GM23338 (cell line): ENCODE measurements at regions not wholly inside any gene's neighbourhood (a gene's known extent, or its start where the extent isn't known, plus 50 kb on each side); places are given as distances from the start of the nearest gene placed in this dataset.

Experiments
- ATAC-seq: fragments of 200-7000 bp; cut with Tn5 transposase; 3 replicates; pipeline ENCODE4 v1.9.1; 2020
- DNase-seq: peaks from one replicate; pipeline ENCODE4 v3.0.0-alpha.2; 2015; ENCODE audit warnings: low spot score
- H2AFZ ChIP-seq: fragments of 200-600 bp; sonication (generic); 2 replicates; pipeline ENCODE4 v1.8.0; 2016; ENCODE audit warnings: antibody characterized with exemption, mild to moderate bottlenecking, moderate library complexity
- H3F3A ChIP-seq: fragments of 200-600 bp; sonication (generic); replicated peaks from 2 replicates; pipeline ENCODE4 v1.8.0; 2017; ENCODE audit warnings: antibody characterized with exemption, mixed run types, low read depth
- H3K27ac ChIP-seq: fragments of 200-600 bp; sonication (generic); 2 replicates; pipeline ENCODE4 v1.6.1; 2016; ENCODE audit warnings: low read depth
- H3K27me3 ChIP-seq: fragments of 200-600 bp; sonication (generic); 2 replicates; pipeline ENCODE4 v1.8.0; 2016; ENCODE audit warnings: mild to moderate bottlenecking, mixed run types, moderate library complexity; ENCODE audit not compliant: insufficient read depth
- H3K36me3 ChIP-seq: fragments of 200-600 bp; sonication (generic); 2 replicates; pipeline ENCODE4 v1.8.0; 2016; ENCODE audit warnings: mild to moderate bottlenecking; ENCODE audit not compliant: insufficient read depth
- H3K4me1 ChIP-seq: fragments of 200-600 bp; sonication (generic); 2 replicates; pipeline ENCODE4 v1.8.0; 2016; ENCODE audit warnings: mild to moderate bottlenecking, moderate library complexity; ENCODE audit not compliant: insufficient read depth
- H3K4me2 ChIP-seq: fragments of 200-600 bp; sonication (generic); 2 replicates; pipeline ENCODE4 v1.7.1; 2017; ENCODE audit warnings: mixed run types
- H3K4me3 ChIP-seq: fragments of 200-600 bp; sonication (generic); 2 replicates; pipeline ENCODE4 v1.6.1; 2016; ENCODE audit warnings: mixed run types
- H3K79me2 ChIP-seq: fragments of 200-600 bp; sonication (generic); replicated peaks from 2 replicates; pipeline ENCODE4 v1.8.0; 2017; ENCODE audit warnings: mild to moderate bottlenecking; ENCODE audit not compliant: insufficient read depth
- H3K9me2 ChIP-seq: fragments of 200-600 bp; sonication (generic); 2 replicates; pipeline ENCODE4 v1.8.0; 2017; ENCODE audit not compliant: insufficient read depth
- H4K20me1 ChIP-seq: fragments of 200-600 bp; sonication (generic); replicated peaks from 2 replicates; pipeline ENCODE4 v1.8.0; 2017; ENCODE audit warnings: mild to moderate bottlenecking; ENCODE audit not compliant: insufficient read depth
- H3K27ac Mint-ChIP-seq: 2 replicates; pipeline ENCODE4 v1.8.0; 2020; ENCODE audit warnings: inconsistent platforms, mild to moderate bottlenecking, moderate library complexity, mixed read lengths
- H3K27me3 Mint-ChIP-seq: 3 replicates; pipeline ENCODE4 v1.8.0; 2022; ENCODE audit warnings: low read depth, mild to moderate bottlenecking, moderate library complexity, mixed read lengths, inconsistent platforms; ENCODE audit not compliant: insufficient read depth, poor library complexity
- H3K36me3 Mint-ChIP-seq: 3 replicates; pipeline ENCODE4 v1.8.0; 2021; ENCODE audit warnings: low read depth, mild to moderate bottlenecking, inconsistent platforms, moderate library complexity, mixed read lengths
- H3K4me1 Mint-ChIP-seq: 3 replicates; pipeline ENCODE4 v1.8.0; 2020; ENCODE audit warnings: mild to moderate bottlenecking, inconsistent platforms, mixed read lengths
- H3K4me3 Mint-ChIP-seq: 3 replicates; pipeline ENCODE4 v1.8.0; 2021; ENCODE audit warnings: moderate library complexity, mild to moderate bottlenecking, inconsistent platforms, mixed read lengths
- H3K9me3 Mint-ChIP-seq: 3 replicates; pipeline ENCODE4 v1.8.0; 2020; ENCODE audit warnings: moderate library complexity, mild to moderate bottlenecking, inconsistent platforms, mixed read lengths
- CREB1 ChIP-seq: fragments of 250-450 bp; sonication (Bioruptor Pico); IDR thresholded peaks from 2 replicates; pipeline ENCODE4 v1.5.0; 2020; ENCODE audit warnings: low read depth, mild to moderate bottlenecking, moderate library complexity
- CTCF ChIP-seq, 2 experiments: fragments of 200-600 bp in 1 of 2; sonication (generic) in 1 of 2; conservative IDR thresholded peaks; 2 replicates each; pipeline versions ENCODE4 v1.5.1 to v1.6.1; 2016 to 2017; ENCODE audit warnings: antibody characterized with exemption in 2 of 2, low read depth in 2 of 2, mild to moderate bottlenecking in 2 of 2, moderate library complexity in 1 of 2
- ETS1 ChIP-seq: IDR thresholded peaks from 2 replicates; pipeline ENCODE4 v1.6.1; 2016; ENCODE audit warnings: antibody characterized with exemption
- EZH2 ChIP-seq: fragments of 200-600 bp; sonication (generic); IDR thresholded peaks from one replicate; pipeline ENCODE4 v1.8.0; 2017; ENCODE audit warnings: antibody characterized with exemption, mild to moderate bottlenecking, low read depth; ENCODE audit not compliant: unreplicated experiment
- EZH2phosphoT487 ChIP-seq: fragments of 200-600 bp; sonication (generic); IDR thresholded peaks from one replicate; pipeline ENCODE4 v1.8.1; 2018; ENCODE audit warnings: antibody characterized with exemption; ENCODE audit not compliant: unreplicated experiment
- JUNB ChIP-seq: IDR thresholded peaks from one replicate; pipeline ENCODE4 v1.6.1; 2016; ENCODE audit warnings: antibody characterized with exemption; ENCODE audit not compliant: unreplicated experiment
- NANOG ChIP-seq: IDR thresholded peaks from 2 replicates; pipeline ENCODE4 v1.6.1; 2016; ENCODE audit warnings: antibody characterized with exemption, borderline replicate concordance
- POLR2AphosphoS5 ChIP-seq: IDR thresholded peaks from 2 replicates; pipeline ENCODE4 v1.6.1; 2016; ENCODE audit warnings: antibody characterized with exemption, low read depth
- REST ChIP-seq: IDR thresholded peaks from one replicate; pipeline ENCODE4 v1.6.1; 2018; ENCODE audit warnings: antibody characterized with exemption; ENCODE audit not compliant: unreplicated experiment
- STAT1 ChIP-seq: IDR thresholded peaks from one replicate; pipeline ENCODE4 v1.6.1; 2016; ENCODE audit warnings: antibody characterized with exemption; ENCODE audit not compliant: unreplicated experiment
- ZNF114 ChIP-seq: fragments of 250-450 bp; sonication (Bioruptor Pico); IDR thresholded peaks from 2 replicates; pipeline ENCODE4 v1.5.0; 2020; ENCODE audit warnings: mild to moderate bottlenecking, moderate library complexity
- ZNF331 ChIP-seq: fragments of 250-450 bp; sonication (Bioruptor Pico); IDR thresholded peaks from 2 replicates; pipeline ENCODE4 v1.5.0; 2020; ENCODE audit warnings: low read depth, mild to moderate bottlenecking, moderate library complexity
- ZNF462 ChIP-seq: fragments of 250-450 bp; sonication (Bioruptor Pico); IDR thresholded peaks from 2 replicates; pipeline ENCODE4 v1.5.0; 2020; ENCODE audit warnings: mild to moderate bottlenecking, moderate library complexity

- H3K36me3 Mint-ChIP-seq = no peaks in the 10 kb centered on the region; the same call in 2 of the 3 replicates
- TF ChIP-seq REST (no peak), CREB1 (CRISPR knock-in tag) (no peak), ZNF114 (CRISPR knock-in tag) (no peak), JUNB (no peak), NANOG (no peak), POLR2AphosphoS5 (no peak), STAT1 (no peak), ETS1 (no peak), CTCF (conservative IDR thresholded peaks at IDR 0.05; ENCODE audit: low read depth in 2 of 2) (no peak), ZNF462 (CRISPR knock-in tag) (no peak), ZNF331 (CRISPR knock-in tag) (no peak), EZH2 (no peak), EZH2phosphoT487 (no peak)
- no peak overlapping the region for H3K4me3 ChIP-seq
- ATAC-seq (no peak), DNase-seq (no peak)
- no peaks in the 10 kb centered on the region for H3K4me1 ChIP-seq
- no peaks in the 10 kb centered on the region for H3K9me2 ChIP-seq
- no peak overlapping the region for H2AFZ ChIP-seq
- no peak overlapping the region for H3K27ac Mint-ChIP-seq
- H3K4me2 ChIP-seq = no peak overlapping the region
- no peaks in the 10 kb centered on the region for H3K9me3 Mint-ChIP-seq
- no peaks in the 10 kb centered on the region for H3K27me3 ChIP-seq
- H4K20me1 ChIP-seq = no peaks in the 10 kb centered on the region
- no peaks in the 10 kb centered on the region for H3K27me3 Mint-ChIP-seq
- no peak overlapping the region for H3K4me3 Mint-ChIP-seq
- no peaks in the 10 kb centered on the region for H3K79me2 ChIP-seq
- H3F3A ChIP-seq = no peaks in the 10 kb centered on the region
- H3K27ac ChIP-seq = no peak overlapping the region
- H3K4me1 Mint-ChIP-seq = peaks cover 4% of the 10 kb centered on the region; the same call in 2 of the 3 replicates
- no peaks in the 10 kb centered on the region for H3K36me3 ChIP-seq
Observed at GRCh38 chr10:8254350-8254749, 199.9 kb downstream of the GATA3 start.
